ENCODE measurements at regions not wholly inside any gene's neighbourhood (a gene's known extent, or its start where the extent isn't known, plus 50 kb on each side); places are given as distances from the start of the nearest gene placed in this dataset.

GRCh38 chr14:97177635-97178034 lies 380.5 kb downstream of the VRK1 start:
- no peaks in the 10 kb centered on the region for H3K79me1 ChIP-seq (ENCODE audit: low read depth in 1 of 2, low read length in 2 of 2)
- WGBS, 2 experiments (ENCODE audit: extremely low coverage in 2 of 2, insufficient read length in 1 of 2): no CpG with 5 or more reads among the region's 5 CpGs
- no peak for TF ChIP-seq SMC3 (IDR thresholded peaks at IDR 0.05; ENCODE audit: low read depth, low read length)
- no peaks in the 10 kb centered on the region for H3K4me1 ChIP-seq (ENCODE audit: control insufficient read depth, insufficient read depth, low read length)
- H3K4me3 ChIP-seq (ENCODE audit: insufficient read depth, low read depth, low read length): no peak overlapping the region
- H3K9ac ChIP-seq (ENCODE audit: low read depth, low read length): no peak overlapping the region
- BruUV-seq (replicated peaks): no TSS peak
- no peak overlapping the region for H3K56ac ChIP-seq (ENCODE audit: extremely low read depth, insufficient read depth, low read length)
- no peak overlapping the region for H2BK5ac ChIP-seq (ENCODE audit: low read depth, low read length, poor library complexity, severe bottlenecking)
- H3K4me2 ChIP-seq (ENCODE audit: low read depth, low read length): no peak overlapping the region
- H4K5ac ChIP-seq (ENCODE audit: low read depth, low read length): no peak overlapping the region
- no peaks in the 10 kb centered on the region for H3K36me3 ChIP-seq (ENCODE audit: control insufficient read depth, insufficient read depth, low read length)
- H4K20me1 ChIP-seq (ENCODE audit: insufficient read depth, low read length): no peaks in the 10 kb centered on the region
- no peak overlapping the region for H3K18ac ChIP-seq (ENCODE audit: low read depth, low read length)
- H3K14ac ChIP-seq (replicated peaks; ENCODE audit: low read depth, low read length): no peak overlapping the region
- H2BK15ac ChIP-seq (ENCODE audit: low read depth, low read length): no peak overlapping the region
- ATAC-seq (ENCODE audit: low read depth): no peak
- no peak overlapping the region for H3K27ac ChIP-seq (ENCODE audit: insufficient read depth, low read length)
- dilution Hi-C loops (cut with HindIII; ENCODE audit: low sequenced_read_pairs, unreplicated experiment) (no loop called here), in situ Hi-C loops (cut with MboI; ENCODE audit: low sequenced_read_pairs) (no loop called here), intact Hi-C loops (cut with micrococcal nuclease) (no loop called here)
- no peak overlapping the region for H4K91ac ChIP-seq (ENCODE audit: insufficient read depth, low read depth, low read length)
- no peak overlapping the region for H2AK5ac ChIP-seq (ENCODE audit: low read depth, low read length)
- no peaks in the 10 kb centered on the region for H3K9me1 ChIP-seq (ENCODE audit: insufficient read depth, low read length)
- no peak overlapping the region for H2AK9ac ChIP-seq (replicated peaks; ENCODE audit: low read depth, low read length, poor library complexity)
- H3K23ac ChIP-seq (ENCODE audit: low read depth, low read length): no peak overlapping the region
- H4K8ac ChIP-seq (ENCODE audit: low read depth in 2 of 2, low read length in 2 of 2): no peak overlapping the region
- no peak overlapping the region for H2AFZ ChIP-seq (replicated peaks; ENCODE audit: low read length, poor library complexity)
- no peak overlapping the region for H2BK20ac ChIP-seq (ENCODE audit: low read depth, low read length)
- peaks cover 43% of the 10 kb centered on the region for H3K9me3 ChIP-seq (ENCODE audit: control insufficient read depth, insufficient read depth, low read length)
- H2BK120ac ChIP-seq (ENCODE audit: low read depth, low read length): no peak overlapping the region
- ChIA-PET POLR2A (ENCODE audit: unreplicated experiment) (no interaction called here), CTCF (no interaction called here)
- H3K27me3 ChIP-seq (ENCODE audit: control insufficient read depth, insufficient read depth, low read length): no peaks in the 10 kb centered on the region
- DNase-seq: no peak
- H3K4ac ChIP-seq (ENCODE audit: low read depth, low read length): no peak overlapping the region

All from IMR-90 (cell line).